ENCODE measurements at regions not wholly inside any gene's neighbourhood (a gene's known extent, or its start where the extent isn't known, plus 50 kb on each side); places are given as distances from the start of the nearest gene placed in this dataset.

GRCh38 chr3:101963902-101964362 lies 114.6 kb downstream of the NFKBIZ start:
- no peaks in the 10 kb centered on the region for H3K36me3 ChIP-seq (ENCODE audit: control insufficient read depth, insufficient read depth, low read length)
- no peaks in the 10 kb centered on the region for H3K27me3 ChIP-seq (ENCODE audit: control insufficient read depth, insufficient read depth, low read length)
- H3K4me3 ChIP-seq (ENCODE audit: low read depth, low read length), result no peak overlapping the region
- no peak for TF ChIP-seq CTCF (IDR thresholded peaks at IDR 0.05; ENCODE audit: insufficient read depth, low read depth, low read length)
- peak; percentile 21 for DNase-seq (ENCODE audit: low read depth)
- POLR2A ChIA-PET, result no interaction called here
- CTCF ChIA-PET, result no interaction called here

GRCh38 chr3:101964861-101965260 lies 115.5 kb downstream of the NFKBIZ start:
- Histone ChIP-seq H3K27me3 (ENCODE audit: control insufficient read depth, insufficient read depth, low read length) (no peaks in the 10 kb centered on the region), H3K4me3 (ENCODE audit: low read depth, low read length) (no peak overlapping the region), H3K36me3 (ENCODE audit: control insufficient read depth, insufficient read depth, low read length) (no peaks in the 10 kb centered on the region)
- POLR2A ChIA-PET, result interaction anchor here (0.6 kb wide), 1 partner anchor 19 kb away, joined by 4 read pairs; no protein-coding TSS in a partner anchor
- no peak for DNase-seq (ENCODE audit: low read depth)
- CTCF ChIA-PET, result no interaction called here
- no peak for TF ChIP-seq CTCF (IDR thresholded peaks at IDR 0.05; ENCODE audit: insufficient read depth, low read depth, low read length)

- CTCF ChIA-PET, result interaction anchor here (1.8 kb wide), 1 partner anchor 10 kb away, joined by 4 read pairs; no protein-coding TSS in a partner anchor
- TF ChIP-seq CTCF (IDR thresholded peaks at IDR 0.05; ENCODE audit: insufficient read depth, low read depth, low read length), result no peak
These were observed 116.9 kb downstream of the NFKBIZ start for GRCh38 chr3:101966226-101966625.

GRCh38 chr3:101970212-101970611 lies 120.9 kb downstream of the NFKBIZ start:
- H3K27me3 ChIP-seq (ENCODE audit: control insufficient read depth, insufficient read depth, low read length), result no peaks in the 10 kb centered on the region
- no peak for DNase-seq (ENCODE audit: low read depth)
- H3K36me3 ChIP-seq (ENCODE audit: control insufficient read depth, insufficient read depth, low read length), result no peaks in the 10 kb centered on the region
- TF ChIP-seq CTCF (IDR thresholded peaks at IDR 0.05; ENCODE audit: insufficient read depth, low read depth, low read length), result no peak
- POLR2A ChIA-PET, result no interaction called here
- CTCF ChIA-PET, result no interaction called here
- no peak overlapping the region for H3K4me3 ChIP-seq (ENCODE audit: low read depth, low read length)

More at GRCh38 chr3:101966226-101966625, 116.9 kb downstream of the NFKBIZ start:
- Histone ChIP-seq H3K36me3 (ENCODE audit: control insufficient read depth, insufficient read depth, low read length) (no peaks in the 10 kb centered on the region), H3K4me3 (ENCODE audit: low read depth, low read length) (no peak overlapping the region), H3K27me3 (ENCODE audit: control insufficient read depth, insufficient read depth, low read length) (no peaks in the 10 kb centered on the region)
- POLR2A ChIA-PET, result no interaction called here
- no peak for DNase-seq (ENCODE audit: low read depth)

- TF ChIP-seq CTCF (IDR thresholded peaks at IDR 0.05; ENCODE audit: insufficient read depth, low read depth, low read length), result no peak
- Histone ChIP-seq H3K36me3 (ENCODE audit: control insufficient read depth, insufficient read depth, low read length) (no peaks in the 10 kb centered on the region), H3K4me3 (ENCODE audit: low read depth, low read length) (no peak overlapping the region), H3K27me3 (ENCODE audit: control insufficient read depth, insufficient read depth, low read length) (no peaks in the 10 kb centered on the region)
- ChIA-PET CTCF (interaction anchor here (1.4 kb wide), 1 partner anchor 14 kb away, joined by 3 read pairs; no protein-coding TSS in a partner anchor), POLR2A (no interaction called here)
- DNase-seq (ENCODE audit: low read depth), result no peak
These were observed 121.6 kb downstream of the NFKBIZ start for GRCh38 chr3:101970905-101971304.

Measured in BJ (cell line).